Liver (tissue), 8 donors: ENCODE measurements at regions not wholly inside any gene's neighbourhood (a gene's known extent, or its start where the extent isn't known, plus 50 kb on each side); places are given as distances from the start of the nearest gene placed in this dataset.

Experiments
- DNase-seq: peaks from one replicate; pipeline ENCODE4 v3.0.0-alpha.2; 2017; ENCODE audit warnings: low spot score
- H3K27ac ChIP-seq, 2 donors: one replicate each; pipeline ENCODE4 v1.7.0; 2013; ENCODE audit warnings: inconsistent platforms in 2 of 2, low read length in 2 of 2, control low read depth in 1 of 2, low read depth in 1 of 2, mild to moderate bottlenecking in 1 of 2
- H3K27me3 ChIP-seq, 4 donors: one replicate each; pipeline versions ENCODE4 v1.6.1 to v1.7.0; 2013; ENCODE audit warnings: low read length in 3 of 4, inconsistent platforms in 1 of 4, mild to moderate bottlenecking in 1 of 4, moderate library complexity in 1 of 4; ENCODE audit not compliant: control insufficient read depth in 4 of 4, insufficient read depth in 4 of 4
- H3K36me3 ChIP-seq, 4 donors: one replicate each; pipeline versions ENCODE4 v1.6.1 to v1.7.0; 2013; ENCODE audit warnings: low read length in 3 of 4, mild to moderate bottlenecking in 3 of 4, low read depth in 1 of 4, moderate library complexity in 1 of 4; ENCODE audit not compliant: control insufficient read depth in 4 of 4, insufficient read depth in 3 of 4
- H3K4me1 ChIP-seq, 4 donors: one replicate each; pipeline versions ENCODE4 v1.6.1 to v1.7.0; 2013; ENCODE audit warnings: low read length in 3 of 4, mild to moderate bottlenecking in 3 of 4, moderate library complexity in 1 of 4; ENCODE audit not compliant: control insufficient read depth in 4 of 4, insufficient read depth in 4 of 4
- H3K4me3 ChIP-seq, 3 donors: one replicate each; pipeline versions ENCODE4 v1.6.1 to v1.7.0; 2013; ENCODE audit warnings: low read length in 3 of 3, control low read depth in 1 of 3, low read depth in 1 of 3, mild to moderate bottlenecking in 1 of 3
- H3K9ac ChIP-seq, 2 donors: one replicate each; pipeline ENCODE4 v1.7.0; 2013; ENCODE audit warnings: low read length in 2 of 2, mild to moderate bottlenecking in 2 of 2, moderate library complexity in 2 of 2, control low read depth in 1 of 2, low read depth in 1 of 2
- H3K9me3 ChIP-seq, 4 donors: one replicate each; pipeline versions ENCODE4 v1.6.1 to v1.7.0; 2013; ENCODE audit warnings: low read length in 3 of 4; ENCODE audit not compliant: control insufficient read depth in 4 of 4
- CTCF ChIP-seq: fragments of 150-350 bp; IDR thresholded peaks from 2 replicates; pipeline ENCODE4 v1.5.1; 2017; ENCODE audit warnings: improper control_type of control experiment, low read depth, low read length; ENCODE audit not compliant: missing input control
- EGR1 ChIP-seq, 2 donors: IDR thresholded peaks; 2 replicates each; pipeline ENCODE4 v1.6.1; 2016 to 2018; ENCODE audit warnings: antibody characterized with exemption in 2 of 2, low read depth in 2 of 2
- FOXA1 ChIP-seq: IDR thresholded peaks from 2 replicates; pipeline ENCODE4 v1.6.1; 2016; ENCODE audit warnings: antibody characterized with exemption
- FOXA2 ChIP-seq: IDR thresholded peaks from 2 replicates; pipeline ENCODE4 v1.6.1; 2016; ENCODE audit warnings: antibody characterized with exemption
- GABPA ChIP-seq, 2 donors: IDR thresholded peaks in 1 of 2; conservative IDR thresholded peaks in 1 of 2; 2 replicates each; pipeline ENCODE4 v1.6.1; 2016; ENCODE audit warnings: antibody characterized with exemption in 2 of 2, mild to moderate bottlenecking in 1 of 2, moderate library complexity in 1 of 2
- HNF4A ChIP-seq, 2 donors: conservative IDR thresholded peaks; 2 replicates each; pipeline ENCODE4 v1.6.1; 2016; ENCODE audit warnings: antibody characterized with exemption in 2 of 2, mild to moderate bottlenecking in 2 of 2
- HNF4G ChIP-seq: IDR thresholded peaks from 2 replicates; pipeline ENCODE4 v1.6.1; 2016; ENCODE audit warnings: antibody characterized with exemption
- JUND ChIP-seq, 2 donors: IDR thresholded peaks; 2 replicates each; pipeline ENCODE4 v1.6.1; 2016; ENCODE audit warnings: antibody characterized with exemption in 2 of 2
- MAX ChIP-seq: IDR thresholded peaks from 2 replicates; pipeline ENCODE4 v1.6.1; 2016; ENCODE audit warnings: antibody characterized with exemption
- NR2F2 ChIP-seq: IDR thresholded peaks from 2 replicates; pipeline ENCODE4 v1.6.1; 2016; ENCODE audit warnings: antibody characterized with exemption
- RAD21 ChIP-seq, 2 donors: IDR thresholded peaks; 2 replicates each; pipeline ENCODE4 v1.6.1; 2016; ENCODE audit warnings: antibody characterized with exemption in 2 of 2, mild to moderate bottlenecking in 2 of 2
- REST ChIP-seq: IDR thresholded peaks from 2 replicates; pipeline ENCODE4 v1.6.1; 2016; ENCODE audit warnings: antibody characterized with exemption, mild to moderate bottlenecking
- RXRA ChIP-seq, 2 donors: IDR thresholded peaks; 2 replicates each; pipeline ENCODE4 v1.6.1; 2017 to 2018; ENCODE audit warnings: antibody characterized with exemption in 2 of 2, mild to moderate bottlenecking in 1 of 2
- SP1 ChIP-seq: IDR thresholded peaks from 2 replicates; pipeline ENCODE4 v1.6.1; 2018; ENCODE audit warnings: antibody characterized with exemption, mild to moderate bottlenecking
- TAF1 ChIP-seq: conservative IDR thresholded peaks from 2 replicates; pipeline ENCODE4 v1.6.1; 2016; ENCODE audit warnings: antibody characterized with exemption, mild to moderate bottlenecking
- YY1 ChIP-seq: IDR thresholded peaks from 2 replicates; pipeline ENCODE4 v1.6.1; 2016; ENCODE audit warnings: antibody characterized with exemption, mild to moderate bottlenecking
- WGBS: extraction: QIAGEN DNeasy Blood & Tissue Kit; methylation state at CpG from one replicate; pipeline ENCODE4 v1.1.7; 2013; 5-methylcytosine and 5-hydroxymethylcytosine counted together
- TF ChIP-seq, protein P1 (sequence below): IDR thresholded peaks from 2 replicates; pipeline ENCODE4 v1.6.1; 2016; ENCODE audit warnings: antibody characterized with exemption
- TF ChIP-seq, protein P2 (sequence below): IDR thresholded peaks from 2 replicates; pipeline ENCODE4 v1.6.1; 2016; ENCODE audit warnings: antibody characterized with exemption
- donor health status: healthy.
- donor health status: healthy.
- donor health status: healthy.
- donor health status: healthy.
- donor health status: healthy.

DNA sequence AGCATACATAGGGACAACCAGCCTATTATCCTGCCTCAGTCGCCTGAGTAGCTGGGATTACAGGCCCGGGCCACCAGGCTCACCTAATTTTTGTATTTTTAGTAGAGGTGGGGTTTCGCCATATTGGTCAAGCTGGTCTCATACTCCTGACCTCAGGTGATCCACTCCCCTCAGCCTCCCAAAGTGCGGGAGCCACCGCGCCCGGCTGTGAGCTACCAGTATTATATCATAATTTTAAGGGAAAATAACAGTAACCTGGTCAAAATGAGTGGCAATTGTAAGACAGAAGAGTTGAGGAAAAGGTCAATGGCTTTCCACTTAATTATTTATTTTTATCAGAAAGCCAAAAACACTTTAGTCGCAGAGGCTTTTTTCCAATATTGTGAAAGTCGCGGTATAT lies 652.6 kb upstream of the BCHE start (continued):
- TF ChIP-seq, protein P1, sequence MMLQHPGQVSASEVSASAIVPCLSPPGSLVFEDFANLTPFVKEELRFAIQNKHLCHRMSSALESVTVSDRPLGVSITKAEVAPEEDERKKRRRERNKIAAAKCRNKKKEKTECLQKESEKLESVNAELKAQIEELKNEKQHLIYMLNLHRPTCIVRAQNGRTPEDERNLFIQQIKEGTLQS = no peak
- no peak for TF ChIP-seq HNF4A (conservative IDR thresholded peaks at IDR 0.05)

- 96% methylated on average over 5 of the region's 5 CpGs for WGBS
- DNase-seq = no peak
- no peaks in the 10 kb centered on the region for H3K4me1 ChIP-seq
- no peak overlapping the region for H3K9ac ChIP-seq
- no peaks in the 10 kb centered on the region for H3K9me3 ChIP-seq
- no peaks in the 10 kb centered on the region for H3K27me3 ChIP-seq
- TF ChIP-seq JUND (IDR thresholded peaks at IDR 0.05) = no peak
- TF ChIP-seq FOXA2 = no peak
- TF ChIP-seq HNF4A (conservative IDR thresholded peaks at IDR 0.05) = no peak
- TF ChIP-seq HNF4G = no peak
- TF ChIP-seq, protein P1 = no peak
- no peak overlapping the region for H3K27ac ChIP-seq
- no peaks in the 10 kb centered on the region for H3K36me3 ChIP-seq
- no peak overlapping the region for H3K4me3 ChIP-seq
Measured at GRCh38 chr3:166488977-166489672, 651.9 kb upstream of the BCHE start.

DNA sequence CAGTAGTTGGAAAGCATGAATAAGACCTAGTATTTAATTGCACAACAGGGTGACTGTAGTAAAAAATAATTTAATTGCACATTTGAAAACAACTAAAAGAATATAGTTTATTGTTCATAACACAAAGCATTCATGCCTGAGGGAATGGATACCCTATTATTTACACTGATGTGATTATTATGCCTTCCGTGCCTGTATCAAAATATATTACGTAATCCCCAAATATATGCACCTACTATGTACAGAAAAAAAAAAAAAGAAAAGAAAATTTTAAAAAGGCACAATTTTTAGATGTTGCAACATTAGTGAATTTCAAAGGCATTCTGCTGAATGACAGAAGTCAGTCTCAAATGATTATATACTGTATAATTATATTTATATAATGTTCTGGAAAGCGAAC lies 647.2 kb upstream of the BCHE start:
- H3K4me3 ChIP-seq = no peak overlapping the region
- H3K4me1 ChIP-seq = no peaks in the 10 kb centered on the region
- 77% methylated on average over 3 of the region's 3 CpGs for WGBS
- DNase-seq = no peak
- no peaks in the 10 kb centered on the region for H3K27me3 ChIP-seq
- H3K27ac ChIP-seq = no peak overlapping the region
- no peaks in the 10 kb centered on the region for H3K36me3 ChIP-seq
- H3K9me3 ChIP-seq = no peaks in the 10 kb centered on the region
- TF ChIP-seq JUND (IDR thresholded peaks at IDR 0.05) (no peak), FOXA1 (no peak), TAF1 (no peak), FOXA2 (no peak), MAX (no peak), GABPA (IDR thresholded peaks at IDR 0.05 in 1 of 2, conservative IDR thresholded peaks at IDR 0.05 in 1 of 2) (no peak), CTCF (no peak), SP1 (no peak), YY1 (no peak), HNF4A (conservative IDR thresholded peaks at IDR 0.05) (no peak), HNF4G (no peak), RXRA (IDR thresholded peaks at IDR 0.05) (no peak), RAD21 (IDR thresholded peaks at IDR 0.05) (no peak), NR2F2 (no peak), EGR1 (IDR thresholded peaks at IDR 0.05; ENCODE audit: low read depth in 2 of 2) (no peak), REST (no peak)
- TF ChIP-seq, protein P1 = no peak
- TF ChIP-seq, protein P2, sequence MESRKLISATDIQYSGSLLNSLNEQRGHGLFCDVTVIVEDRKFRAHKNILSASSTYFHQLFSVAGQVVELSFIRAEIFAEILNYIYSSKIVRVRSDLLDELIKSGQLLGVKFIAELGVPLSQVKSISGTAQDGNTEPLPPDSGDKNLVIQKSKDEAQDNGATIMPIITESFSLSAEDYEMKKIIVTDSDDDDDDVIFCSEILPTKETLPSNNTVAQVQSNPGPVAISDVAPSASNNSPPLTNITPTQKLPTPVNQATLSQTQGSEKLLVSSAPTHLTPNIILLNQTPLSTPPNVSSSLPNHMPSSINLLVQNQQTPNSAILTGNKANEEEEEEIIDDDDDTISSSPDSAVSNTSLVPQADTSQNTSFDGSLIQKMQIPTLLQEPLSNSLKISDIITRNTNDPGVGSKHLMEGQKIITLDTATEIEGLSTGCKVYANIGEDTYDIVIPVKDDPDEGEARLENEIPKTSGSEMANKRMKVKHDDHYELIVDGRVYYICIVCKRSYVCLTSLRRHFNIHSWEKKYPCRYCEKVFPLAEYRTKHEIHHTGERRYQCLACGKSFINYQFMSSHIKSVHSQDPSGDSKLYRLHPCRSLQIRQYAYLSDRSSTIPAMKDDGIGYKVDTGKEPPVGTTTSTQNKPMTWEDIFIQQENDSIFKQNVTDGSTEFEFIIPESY = no peak
- no peak overlapping the region for H3K9ac ChIP-seq
